Endothelial cell of umbilical vein (primary cell): ENCODE measurements at regions not wholly inside any gene's neighbourhood (a gene's known extent, or its start where the extent isn't known, plus 50 kb on each side); places are given as distances from the start of the nearest gene placed in this dataset.

ENCODE experiments used
- CTCF ChIP-seq, 2 donors: IDR thresholded peaks; 1 replicate in 1 of 2; 2 replicates in 1 of 2; pipeline ENCODE4 v1.5.1; 2011; ENCODE audit warnings: low read length in 2 of 2, mild to moderate bottlenecking in 2 of 2, moderate library complexity in 2 of 2, control low read depth in 1 of 2, inconsistent platforms in 1 of 2, low read depth in 1 of 2; ENCODE audit not compliant: insufficient read depth in 1 of 2; ENCODE audit errors: extremely low read depth in 1 of 2
- JUN ChIP-seq: IDR thresholded peaks from 2 replicates; pipeline ENCODE4 v1.6.1; 2011; ENCODE audit warnings: borderline replicate concordance, low read depth; ENCODE audit not compliant: insufficient read length, insufficient read depth
- POLR2AphosphoS5 ChIP-seq: IDR thresholded peaks from 2 replicates; pipeline ENCODE4 v1.6.1; 2012; ENCODE audit warnings: low read depth, mild to moderate bottlenecking, control low read depth, low read length, moderate library complexity; ENCODE audit not compliant: insufficient read depth

- TF ChIP-seq CTCF (IDR thresholded peaks at IDR 0.05; ENCODE audit: extremely low read depth in 1 of 2, insufficient read depth in 1 of 2, low read depth in 1 of 2, low read length in 2 of 2) (no peak), POLR2AphosphoS5 (no peak), JUN (no peak)
These were observed 110.8 kb downstream of the ADRB2 start for GRCh38 chr5:148937239-148937638.
